ENCODE measurements at regions not wholly inside any gene's neighbourhood (a gene's known extent, or its start where the extent isn't known, plus 50 kb on each side); places are given as distances from the start of the nearest gene placed in this dataset.

DNA sequence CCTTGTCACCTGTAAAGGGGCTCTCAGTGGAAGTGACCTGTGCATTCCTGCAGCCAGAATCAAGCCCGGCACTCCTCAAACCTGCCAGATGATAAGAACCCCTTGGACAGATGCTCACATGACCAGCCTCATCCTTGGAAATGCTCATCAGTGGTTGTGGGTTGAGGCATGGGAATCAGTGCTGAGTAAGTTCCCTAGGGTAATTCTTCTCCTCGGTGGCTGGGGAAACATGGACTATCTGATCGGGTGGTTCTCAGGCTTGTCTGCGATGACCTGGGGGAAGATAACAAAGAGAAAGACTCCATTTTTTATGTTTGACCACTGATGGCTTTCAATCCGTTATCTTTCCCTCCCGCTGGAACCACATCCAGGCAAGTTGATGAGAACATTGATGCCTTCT, 84.0 kb downstream of the SPP2 start:
- H3K27me3 ChIP-seq = no peaks in the 10 kb centered on the region
- no peaks in the 10 kb centered on the region for H3K9me3 ChIP-seq
- 70 to 81% methylated on average over 6 of the region's 6 CpGs for WGBS, 2 donors
- DNase-seq (no peak), ATAC-seq (no peak), FAIRE-seq (no peak)
- H3K36me3 ChIP-seq = no peaks in the 10 kb centered on the region
- H3K27ac ChIP-seq = no peak overlapping the region
- intact Hi-C loops (cut with DNase I) = loop anchor here in 1 of 3 donors (10.0 kb wide), 2 partner anchors 410 to 980 kb away; no protein-coding TSS in a partner anchor
- TF ChIP-seq, protein P1, sequence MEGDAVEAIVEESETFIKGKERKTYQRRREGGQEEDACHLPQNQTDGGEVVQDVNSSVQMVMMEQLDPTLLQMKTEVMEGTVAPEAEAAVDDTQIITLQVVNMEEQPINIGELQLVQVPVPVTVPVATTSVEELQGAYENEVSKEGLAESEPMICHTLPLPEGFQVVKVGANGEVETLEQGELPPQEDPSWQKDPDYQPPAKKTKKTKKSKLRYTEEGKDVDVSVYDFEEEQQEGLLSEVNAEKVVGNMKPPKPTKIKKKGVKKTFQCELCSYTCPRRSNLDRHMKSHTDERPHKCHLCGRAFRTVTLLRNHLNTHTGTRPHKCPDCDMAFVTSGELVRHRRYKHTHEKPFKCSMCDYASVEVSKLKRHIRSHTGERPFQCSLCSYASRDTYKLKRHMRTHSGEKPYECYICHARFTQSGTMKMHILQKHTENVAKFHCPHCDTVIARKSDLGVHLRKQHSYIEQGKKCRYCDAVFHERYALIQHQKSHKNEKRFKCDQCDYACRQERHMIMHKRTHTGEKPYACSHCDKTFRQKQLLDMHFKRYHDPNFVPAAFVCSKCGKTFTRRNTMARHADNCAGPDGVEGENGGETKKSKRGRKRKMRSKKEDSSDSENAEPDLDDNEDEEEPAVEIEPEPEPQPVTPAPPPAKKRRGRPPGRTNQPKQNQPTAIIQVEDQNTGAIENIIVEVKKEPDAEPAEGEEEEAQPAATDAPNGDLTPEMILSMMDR (IDR thresholded peaks at IDR 0.05) = no peak
- peaks cover 0 to 4% (median 0%) of the 10 kb centered on the region in 3 donors for H3K4me1 ChIP-seq
- no peak overlapping the region for H3K4me3 ChIP-seq

DNA sequence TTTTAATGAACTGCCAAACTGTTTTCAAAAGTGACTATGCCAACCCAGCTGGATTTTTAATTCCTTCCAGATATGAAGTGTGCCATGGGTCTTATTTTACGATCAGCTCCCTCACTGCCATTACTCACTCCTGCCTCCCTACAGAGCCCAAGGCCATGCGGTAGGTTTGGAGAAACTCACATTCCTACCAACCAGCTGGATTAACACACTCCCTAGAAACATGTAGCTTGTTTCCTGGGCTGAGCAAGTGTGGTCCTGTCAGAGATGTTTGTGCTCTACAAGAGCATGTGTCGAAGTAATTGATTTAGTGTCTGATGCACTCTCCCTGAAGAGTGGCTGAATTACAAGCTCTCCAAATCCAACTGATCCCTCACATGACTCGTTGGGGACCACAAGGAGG, 82.5 kb downstream of the SPP2 start:
- Histone ChIP-seq H3K36me3 (no peaks in the 10 kb centered on the region), H3K9me3 (no peaks in the 10 kb centered on the region), H3K4me3 (no peak overlapping the region), H3K27me3 (no peaks in the 10 kb centered on the region), H3K4me1 (peaks cover 0 to 4% (median 0%) of the 10 kb centered on the region in 3 donors), H3K27ac (no peak overlapping the region)
- TF ChIP-seq, protein P1 (IDR thresholded peaks at IDR 0.05) = no peak
- ATAC-seq = no peak
- FAIRE-seq = no peak
- 74 to 78% methylated on average over 4 of the region's 4 CpGs for WGBS, 2 donors
- intact Hi-C loops (cut with DNase I) = loop anchor here in 1 of 3 donors (10.0 kb wide), 2 partner anchors 412 to 982 kb away; no protein-coding TSS in a partner anchor
- no peak for DNase-seq

DNA sequence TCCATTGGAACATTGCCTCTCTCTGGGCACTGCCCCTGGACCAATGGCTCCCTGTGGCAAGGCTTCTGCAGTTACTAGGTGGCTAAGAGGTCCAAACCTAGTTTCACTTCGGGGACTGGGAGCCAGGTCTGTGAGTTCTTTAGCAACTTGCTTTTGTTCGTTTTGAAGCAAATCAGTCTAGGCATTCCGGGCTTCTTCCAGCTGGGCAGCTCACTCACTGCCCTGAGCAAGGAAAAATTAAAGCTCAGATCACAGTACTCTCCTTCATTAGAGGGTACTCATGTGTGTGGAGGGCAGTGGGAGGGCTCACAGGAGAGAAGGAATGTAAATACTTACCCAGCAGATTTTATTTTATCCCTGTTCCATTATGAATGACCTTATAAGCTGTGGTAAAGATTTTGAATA, 80.3 kb downstream of the SPP2 start:
- 52 to 59% methylated on average over 3 of the region's 3 CpGs for WGBS, 2 donors
- FAIRE-seq (no peak), DNase-seq (no peak), ATAC-seq (no peak)
- no peak overlapping the region for H3K27ac ChIP-seq
- H3K27me3 ChIP-seq = no peaks in the 10 kb centered on the region
- no peaks in the 10 kb centered on the region for H3K9me3 ChIP-seq
- TF ChIP-seq, protein P1 (IDR thresholded peaks at IDR 0.05) = no peak
- H3K36me3 ChIP-seq = no peaks in the 10 kb centered on the region
- H3K4me3 ChIP-seq = no peak overlapping the region
- intact Hi-C loops (cut with DNase I) = loop anchor here in 1 of 3 donors (10.0 kb wide), 2 partner anchors 414 to 984 kb away; no protein-coding TSS in a partner anchor
- no peaks in the 10 kb centered on the region for H3K4me1 ChIP-seq

DNA sequence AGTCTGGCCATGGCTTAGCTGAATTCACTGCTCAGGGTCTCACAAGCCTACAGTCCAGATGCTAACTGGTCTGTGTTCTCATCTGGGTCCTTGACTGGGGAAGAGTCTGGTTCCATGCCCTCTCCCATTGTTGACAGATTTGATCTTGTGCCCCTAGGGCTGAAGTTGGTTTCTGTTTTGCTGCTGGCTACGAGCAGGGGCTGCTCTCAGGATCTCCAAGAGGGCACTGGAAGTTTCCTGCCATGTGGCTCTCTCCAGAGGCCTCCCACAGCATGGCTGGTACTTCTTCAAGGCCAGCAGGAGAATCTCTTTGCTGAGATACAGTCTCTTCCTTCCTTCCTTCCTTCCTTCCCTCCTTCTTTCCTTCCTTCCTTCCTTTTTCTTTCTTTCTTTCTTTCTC, 78.1 kb downstream of the SPP2 start:
- TF ChIP-seq, protein P1 (IDR thresholded peaks at IDR 0.05) = no peak
- FAIRE-seq = no peak
- Histone ChIP-seq H3K4me1 (no peaks in the 10 kb centered on the region), H3K9me3 (no peaks in the 10 kb centered on the region), H3K27me3 (no peaks in the 10 kb centered on the region), H3K4me3 (no peak overlapping the region), H3K27ac (no peak overlapping the region), H3K36me3 (no peaks in the 10 kb centered on the region)
- ATAC-seq = no peak
- 88 to 93% methylated on average over 1 of the region's 1 CpG for WGBS, 2 donors
- DNase-seq = no peak
- intact Hi-C loops (cut with DNase I) = no loop called here
